ENCODE measurements at regions not wholly inside any gene's neighbourhood (a gene's known extent, or its start where the extent isn't known, plus 50 kb on each side); places are given as distances from the start of the nearest gene placed in this dataset.
"Not testable (repeated sequence)": the region's sequence is repeated elsewhere in the genome, so short reads cannot be mapped to it uniquely, and the experiment has no call there.

DNA sequence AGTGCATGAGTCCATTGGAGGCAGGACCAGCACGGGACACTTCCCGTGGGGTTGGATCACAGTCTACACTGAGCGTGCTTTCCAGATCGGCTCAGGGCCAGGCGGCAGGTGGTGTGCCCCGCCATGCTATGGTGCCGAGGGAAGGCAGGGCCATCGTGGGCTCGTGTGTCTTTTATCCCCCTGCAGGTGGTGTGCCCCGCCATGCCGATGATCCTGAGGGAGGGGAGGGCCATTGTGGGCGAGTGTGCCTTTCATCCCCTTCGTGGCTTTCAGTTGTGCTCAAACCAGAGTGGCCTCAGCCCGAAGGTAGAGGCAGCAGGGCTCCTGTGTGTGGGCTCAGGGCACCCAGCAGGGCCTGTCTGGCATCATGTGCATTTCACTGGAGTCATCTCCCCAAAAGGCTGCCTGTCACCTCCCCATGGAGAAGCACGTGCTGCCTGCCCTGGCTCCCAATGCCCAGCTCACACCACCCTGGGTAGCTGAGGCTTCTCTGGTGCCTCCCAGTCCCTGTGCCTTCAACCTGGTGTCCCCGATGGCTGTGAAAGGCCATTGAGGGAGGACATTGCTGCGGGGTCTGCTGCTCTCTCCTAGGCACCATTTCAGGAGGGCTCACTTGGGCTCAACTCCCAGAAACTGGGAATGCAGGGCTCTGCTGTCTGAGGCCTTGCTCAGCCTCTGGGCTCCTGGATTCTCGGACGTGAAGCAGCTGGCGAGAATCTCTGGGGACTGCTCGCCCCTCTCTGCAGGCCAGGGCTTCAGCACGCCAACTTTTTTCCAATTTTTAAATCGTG lies 207.6 kb downstream of the NPIPB11 start:
- H3K36me3 ChIP-seq (ENCODE audit: low read depth, missing control alignments), result no peaks in the 10 kb centered on the region
- DNase-seq, result peak; percentile 12
- peak overlapping the region; percentile 18 to 70 for H3K27ac ChIP-seq

DNA sequence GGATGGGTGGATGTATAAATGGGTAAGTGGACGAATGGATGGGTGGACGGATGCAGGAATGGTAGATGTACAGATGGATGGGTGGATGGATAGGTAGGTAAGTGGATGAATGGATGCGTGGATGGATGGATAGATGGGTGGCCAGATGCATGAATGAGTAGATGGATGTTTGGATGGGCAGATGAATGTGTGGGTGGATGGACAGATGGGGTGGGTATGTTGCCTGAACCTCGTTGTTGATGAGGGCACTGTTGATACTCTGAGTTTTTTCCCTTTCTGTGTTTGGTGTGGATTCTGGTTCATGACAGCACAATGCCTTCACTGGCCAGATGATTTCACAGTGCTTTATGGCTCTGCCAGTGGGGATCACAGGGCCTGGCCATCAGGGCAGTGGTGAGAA lies 208.3 kb downstream of the NPIPB11 start:
- no peak overlapping the region for H3K27ac ChIP-seq
- no peaks in the 10 kb centered on the region for H3K9me3 ChIP-seq
- DNase-seq, result no peak
- 90 to 95% methylated on average over 4 of the region's 4 CpGs for WGBS, 2 donors
- no peaks in the 10 kb centered on the region for H3K27me3 ChIP-seq
- no peaks in the 10 kb centered on the region for H3K36me3 ChIP-seq (ENCODE audit: low read depth, missing control alignments)
- H3K4me3 ChIP-seq, result no peak overlapping the region
- H3K4me1 ChIP-seq, result peaks cover 14% of the 10 kb centered on the region
- TF ChIP-seq, protein P1, sequence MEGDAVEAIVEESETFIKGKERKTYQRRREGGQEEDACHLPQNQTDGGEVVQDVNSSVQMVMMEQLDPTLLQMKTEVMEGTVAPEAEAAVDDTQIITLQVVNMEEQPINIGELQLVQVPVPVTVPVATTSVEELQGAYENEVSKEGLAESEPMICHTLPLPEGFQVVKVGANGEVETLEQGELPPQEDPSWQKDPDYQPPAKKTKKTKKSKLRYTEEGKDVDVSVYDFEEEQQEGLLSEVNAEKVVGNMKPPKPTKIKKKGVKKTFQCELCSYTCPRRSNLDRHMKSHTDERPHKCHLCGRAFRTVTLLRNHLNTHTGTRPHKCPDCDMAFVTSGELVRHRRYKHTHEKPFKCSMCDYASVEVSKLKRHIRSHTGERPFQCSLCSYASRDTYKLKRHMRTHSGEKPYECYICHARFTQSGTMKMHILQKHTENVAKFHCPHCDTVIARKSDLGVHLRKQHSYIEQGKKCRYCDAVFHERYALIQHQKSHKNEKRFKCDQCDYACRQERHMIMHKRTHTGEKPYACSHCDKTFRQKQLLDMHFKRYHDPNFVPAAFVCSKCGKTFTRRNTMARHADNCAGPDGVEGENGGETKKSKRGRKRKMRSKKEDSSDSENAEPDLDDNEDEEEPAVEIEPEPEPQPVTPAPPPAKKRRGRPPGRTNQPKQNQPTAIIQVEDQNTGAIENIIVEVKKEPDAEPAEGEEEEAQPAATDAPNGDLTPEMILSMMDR (IDR thresholded peaks at IDR 0.05), result no peak
- no peak for TF ChIP-seq POLR2A (IDR thresholded peaks at IDR 0.05)
- intact Hi-C loops (cut with DNase I; ENCODE audit: low total_unique reads), result no loop called here

More for the DNA sequence above, 207.6 kb downstream of the NPIPB11 start:
- Histone ChIP-seq H3K4me1 (peaks cover 14% of the 10 kb centered on the region), H3K9me3 (no peaks in the 10 kb centered on the region), H3K27me3 (no peaks in the 10 kb centered on the region), H3K4me3 (no peak overlapping the region)
- TF ChIP-seq POLR2A (IDR thresholded peaks at IDR 0.05), result no peak
- TF ChIP-seq, protein P1 (IDR thresholded peaks at IDR 0.05), result no peak
- WGBS, 2 donors, result 67 to 84% methylated on average over 6 to 23 of the region's 23 CpGs
- intact Hi-C loops (cut with DNase I; ENCODE audit: low total_unique reads), result no loop called here

DNA sequence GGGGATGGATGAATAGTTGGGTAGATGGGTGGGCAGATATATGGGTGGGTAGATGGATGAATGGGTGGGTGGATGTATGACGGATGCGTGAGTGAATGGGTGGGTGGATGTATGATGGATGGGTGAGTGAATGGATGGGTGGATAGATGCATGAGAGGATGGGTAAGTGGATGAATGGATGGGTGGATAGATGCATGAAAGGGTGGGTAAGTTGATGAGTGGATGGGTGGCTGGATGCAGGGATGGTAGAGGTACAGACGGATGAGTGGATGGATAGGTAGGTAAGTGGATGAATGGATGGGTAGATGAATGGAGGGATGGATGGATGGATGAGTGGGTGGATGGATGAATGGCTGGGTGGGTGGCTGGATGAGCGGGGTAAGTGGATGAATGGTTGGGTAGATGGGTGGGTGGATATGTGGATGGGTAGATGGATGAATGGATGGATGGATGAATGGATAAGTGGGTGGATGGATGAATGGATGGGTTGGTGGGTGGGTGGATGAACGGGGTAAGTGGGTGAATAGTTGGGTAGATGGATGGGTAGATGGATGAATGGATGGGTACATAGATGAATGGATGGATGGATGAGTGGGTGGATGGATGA lies 208.9 kb downstream of the NPIPB11 start:
- H3K36me3 ChIP-seq (ENCODE audit: low read depth, missing control alignments); H3K9me3 ChIP-seq; H3K27ac ChIP-seq; H3K4me1 ChIP-seq; intact Hi-C loops (cut with DNase I; ENCODE audit: low total_unique reads); H3K4me3 ChIP-seq; H3K27me3 ChIP-seq: not testable (repeated sequence)
- DNase-seq, result peak; percentile 2
- WGBS, 2 donors, result 84 to 97% methylated on average over 5 of the region's 5 CpGs

DNA sequence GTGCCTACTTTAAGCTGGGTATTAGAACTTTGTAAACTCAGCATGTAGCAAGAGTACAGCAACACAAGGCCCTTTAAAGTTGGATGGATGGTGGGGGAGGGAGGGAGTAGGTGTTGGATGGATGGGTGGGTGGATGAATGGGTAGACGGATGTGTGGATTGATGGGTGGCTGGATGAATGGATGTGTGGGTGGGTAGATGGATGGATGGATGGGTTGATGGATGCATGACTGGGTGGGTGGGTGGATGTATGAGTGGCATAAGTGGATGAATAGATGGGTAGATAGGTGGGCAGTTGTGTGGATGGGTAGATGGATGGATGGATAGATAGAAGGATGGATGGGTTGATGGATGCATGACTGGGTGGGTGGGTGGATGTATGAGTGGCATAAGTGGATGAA lies 209.8 kb downstream of the NPIPB11 start:
- H3K27me3 ChIP-seq; intact Hi-C loops (cut with DNase I; ENCODE audit: low total_unique reads); H3K36me3 ChIP-seq (ENCODE audit: low read depth, missing control alignments); DNase-seq; H3K9me3 ChIP-seq; H3K4me1 ChIP-seq; H3K27ac ChIP-seq; H3K4me3 ChIP-seq: not testable (repeated sequence)
- 96 to 100% methylated on average over 1 of the region's 1 CpG for WGBS, 2 donors

DNA sequence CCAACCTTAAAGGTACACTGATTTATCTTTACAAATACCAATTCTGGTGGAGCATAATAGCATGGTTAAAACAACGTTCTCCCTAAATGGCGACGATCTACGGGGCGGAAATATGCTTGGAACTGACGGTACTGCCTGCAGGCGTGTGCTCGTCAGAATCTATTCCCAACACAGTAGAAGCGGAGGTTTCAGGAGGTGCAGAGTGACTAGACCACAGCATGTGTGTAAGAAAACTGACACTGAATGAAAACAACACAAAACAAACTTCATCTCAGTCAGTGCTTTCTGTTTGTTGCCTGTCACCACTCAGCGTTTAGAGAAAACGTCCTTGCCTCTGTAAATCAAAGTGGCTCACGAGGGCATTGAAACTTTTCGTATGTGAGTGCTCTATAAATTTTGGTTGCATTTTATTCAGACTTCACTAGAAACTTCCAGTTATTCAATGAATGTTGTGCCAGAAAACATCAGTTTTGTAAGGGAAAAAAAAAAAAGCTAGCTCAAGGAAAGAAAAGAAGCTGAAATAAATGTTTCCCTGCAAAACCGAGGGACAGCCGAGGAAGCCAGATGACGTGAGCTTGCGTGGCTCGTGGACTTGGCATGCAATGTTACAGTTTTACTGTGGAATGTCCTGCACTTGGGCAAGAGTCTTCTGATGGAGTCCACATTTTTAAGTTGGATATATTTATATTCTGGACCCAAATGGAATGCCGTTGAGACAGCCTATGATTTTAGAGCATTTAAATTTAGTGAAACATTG lies 210.4 kb downstream of the LAT start:
- DNase-seq, result peak; percentile 33
- H3K27ac ChIP-seq, result peak overlapping the region in 1 of 2 donors; percentile 66
- H3K27me3 ChIP-seq; intact Hi-C loops (cut with DNase I; ENCODE audit: low total_unique reads); H3K4me3 ChIP-seq; H3K36me3 ChIP-seq (ENCODE audit: low read depth, missing control alignments); H3K9me3 ChIP-seq; H3K4me1 ChIP-seq: not testable (repeated sequence)
- WGBS, 2 donors, result 55 to 74% methylated on average over 19 of the region's 19 CpGs

DNA sequence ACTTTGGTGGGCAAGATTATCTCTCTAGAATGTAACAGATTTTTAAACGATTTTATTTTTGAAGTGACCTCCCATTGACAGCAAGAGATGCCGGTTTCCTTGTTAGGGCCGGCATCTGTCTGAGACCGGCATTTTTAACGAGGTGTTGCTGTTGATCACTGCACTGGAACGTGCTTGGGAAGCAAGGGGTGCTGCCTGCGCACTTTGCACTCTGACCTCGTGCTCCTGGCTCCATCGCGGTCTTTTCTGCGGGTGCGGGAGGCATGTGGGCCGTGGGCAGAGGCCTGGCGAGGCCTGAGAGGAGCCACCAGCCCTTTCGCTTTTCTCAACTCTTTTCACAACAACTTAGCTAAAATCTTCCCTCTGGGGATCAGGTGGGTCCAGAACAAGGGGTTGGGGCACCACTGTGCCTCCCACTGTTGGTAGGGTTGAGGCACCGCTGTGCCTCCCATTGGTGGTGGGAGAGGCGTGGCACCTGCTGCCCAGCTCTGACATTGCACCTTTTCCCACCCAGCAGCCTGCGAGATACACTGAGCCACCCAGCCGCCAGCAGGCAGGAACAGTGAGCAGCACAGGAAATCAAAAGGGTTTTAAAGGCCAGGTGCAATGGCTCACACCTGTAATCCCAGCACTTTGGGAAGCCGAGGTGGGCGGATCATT lies 209.5 kb downstream of the LAT start:
- intact Hi-C loops (cut with DNase I; ENCODE audit: low total_unique reads); H3K4me3 ChIP-seq; H3K9me3 ChIP-seq; H3K36me3 ChIP-seq (ENCODE audit: low read depth, missing control alignments); H3K4me1 ChIP-seq; H3K27me3 ChIP-seq; H3K27ac ChIP-seq: not testable (repeated sequence)
- WGBS, 2 donors, result 87 to 93% methylated on average over 3 to 20 of the region's 21 CpGs
- peak; percentile 1 for DNase-seq

DNA sequence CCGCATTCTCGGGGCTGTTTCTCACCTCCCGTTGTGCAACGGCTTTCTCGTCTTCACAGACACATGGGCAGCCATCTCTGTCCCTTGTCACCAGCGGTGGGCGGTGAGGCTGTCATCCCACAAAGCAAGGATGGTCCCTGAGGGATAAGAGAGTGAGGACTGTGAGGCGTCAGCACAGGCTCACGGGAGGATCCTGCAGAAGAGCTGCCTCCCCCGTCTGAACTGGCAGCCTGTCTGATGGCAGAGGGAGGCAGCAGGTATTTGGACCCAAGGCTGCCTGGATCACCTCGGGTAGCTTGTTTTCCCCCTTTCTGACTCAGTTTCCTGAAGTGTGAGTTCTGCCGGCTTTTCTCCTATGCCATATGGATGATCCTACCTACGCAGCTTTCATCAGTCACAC lies 208.8 kb downstream of the LAT start:
- H3K36me3 ChIP-seq (ENCODE audit: low read depth, missing control alignments); H3K4me3 ChIP-seq; H3K4me1 ChIP-seq; H3K27me3 ChIP-seq; H3K9me3 ChIP-seq; intact Hi-C loops (cut with DNase I; ENCODE audit: low total_unique reads); H3K27ac ChIP-seq: not testable (repeated sequence)
- 79 to 82% methylated on average over 13 of the region's 13 CpGs for WGBS, 2 donors
- DNase-seq, result peak; percentile 7

DNA sequence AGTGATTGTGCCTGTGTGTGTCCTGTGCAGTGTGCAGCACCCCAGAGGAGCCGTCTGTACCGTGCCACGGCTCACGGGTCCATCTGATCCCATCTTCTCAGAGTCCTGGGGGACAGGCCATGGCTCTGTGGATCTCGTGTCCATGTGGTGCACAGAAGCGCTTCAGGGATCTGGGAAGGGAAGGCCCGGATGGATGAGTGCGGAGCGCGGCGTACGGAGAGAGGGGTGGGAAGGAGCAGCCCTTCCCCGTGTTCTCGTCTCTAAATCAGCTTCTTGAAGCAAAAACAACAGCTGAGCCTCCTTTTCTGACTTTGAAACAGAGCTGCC lies 208.4 kb downstream of the LAT start:
- H3K4me1 ChIP-seq; H3K4me3 ChIP-seq; DNase-seq; H3K27ac ChIP-seq; H3K36me3 ChIP-seq (ENCODE audit: low read depth, missing control alignments); H3K27me3 ChIP-seq; H3K9me3 ChIP-seq; intact Hi-C loops (cut with DNase I; ENCODE audit: low total_unique reads): not testable (repeated sequence)
- 96 to 98% methylated on average over 12 to 14 of the region's 14 CpGs for WGBS, 2 donors

Data from testis (tissue), 2 donors.